Panc1 (cell line): ENCODE measurements at regions not wholly inside any gene's neighbourhood (a gene's known extent, or its start where the extent isn't known, plus 50 kb on each side); places are given as distances from the start of the nearest gene placed in this dataset.

Source experiments
- ATAC-seq: fragments of 200-7000 bp; cut with Tn5 transposase; 2 replicates; pipeline ENCODE4 v1.9.1; 2020; ENCODE audit warnings: mild to moderate bottlenecking, moderate library complexity
- BruUV-seq: library from RNA; stranded (reverse); fragments of 400-500 nt; replicated peaks from 2 replicates; lab custom pipeline; 2021; lab: Mats Ljungman, UMichigan
- CTCF ChIA-PET: fragments of 300-600 bp; sonication (Branson Sonifier 250); formaldehyde crosslinking; loops from one replicate; lab custom pipeline; 2022; ENCODE audit warnings: antibody characterized with exemption; lab: Charles Lee
- POLR2A ChIA-PET: fragments of 300-600 bp; sonication (Branson Sonifier 250); formaldehyde crosslinking; loops from one replicate; lab custom pipeline; 2022; ENCODE audit warnings: antibody characterized with exemption; lab: Charles Lee
- DNase-seq: peaks from one replicate; pipeline ENCODE4 v3.0.0-alpha.2; 2010; ENCODE audit warnings: low read depth, low spot score
- H3K27ac ChIP-seq: 2 replicates; pipeline ENCODE4 v1.5.1; 2011; ENCODE audit warnings: mild to moderate bottlenecking, low read length, inconsistent platforms
- H3K27me3 ChIP-seq: fragments of 200-500 bp; sonication (Bioruptor generic); 2 replicates; pipeline ENCODE4 v1.6.0; 2014; ENCODE audit warnings: low read length, inconsistent platforms; ENCODE audit not compliant: control insufficient read depth, insufficient read depth
- H3K36me3 ChIP-seq: fragments of 200-500 bp; sonication (Bioruptor generic); 2 replicates; pipeline ENCODE4 v1.5.1; 2014; ENCODE audit warnings: inconsistent platforms, mild to moderate bottlenecking, low read length, moderate library complexity; ENCODE audit not compliant: control insufficient read depth, insufficient read depth
- H3K4me1 ChIP-seq: 2 replicates; pipeline ENCODE4 v1.5.1; 2011; ENCODE audit warnings: inconsistent platforms, mild to moderate bottlenecking, low read length, moderate library complexity; ENCODE audit not compliant: control insufficient read depth, insufficient read depth
- H3K4me3 ChIP-seq, 2 experiments: 2 replicates each; pipeline ENCODE4 v1.5.1; 2011 to 2012; ENCODE audit warnings: low read depth in 2 of 2, low read length in 2 of 2, mild to moderate bottlenecking in 2 of 2, inconsistent platforms in 1 of 2, moderate library complexity in 1 of 2
- H3K9me3 ChIP-seq: fragments of 200-500 bp; sonication (Bioruptor generic); 2 replicates; pipeline ENCODE4 v1.5.1; 2014; ENCODE audit warnings: low read depth, mild to moderate bottlenecking, inconsistent platforms, low read length, moderate library complexity; ENCODE audit not compliant: control insufficient read depth, insufficient read depth
- CTCF ChIP-seq: fragments of 450-650 bp; IDR thresholded peaks from 2 replicates; pipeline ENCODE4 v1.5.1; 2017; ENCODE audit warnings: mild to moderate bottlenecking
- POLR2AphosphoS5 ChIP-seq: IDR thresholded peaks from 2 replicates; pipeline ENCODE4 v1.6.1; 2012; ENCODE audit warnings: mild to moderate bottlenecking, low read depth, low read length, moderate library complexity
- REST ChIP-seq, 2 experiments: IDR thresholded peaks; 2 replicates each; pipeline ENCODE4 v1.6.1; 2011 to 2012; ENCODE audit warnings: low read depth in 2 of 2, control low read depth in 1 of 2, low read length in 1 of 2, mild to moderate bottlenecking in 1 of 2, moderate library complexity in 1 of 2; ENCODE audit not compliant: insufficient read depth in 1 of 2
- SIN3A ChIP-seq: IDR thresholded peaks from 2 replicates; pipeline ENCODE4 v1.6.1; 2012; ENCODE audit warnings: low read depth, mild to moderate bottlenecking, low read length, moderate library complexity, borderline replicate concordance; ENCODE audit not compliant: insufficient read depth
- TCF7L2 ChIP-seq: IDR thresholded peaks from 2 replicates; pipeline ENCODE4 v1.6.1; 2011; ENCODE audit warnings: mild to moderate bottlenecking, low read depth, low read length, inconsistent platforms
- in situ Hi-C: cut with HindIII; loops from 2 replicates; pipeline ENCODE4 v1.10.0; 2016; ENCODE audit warnings: low sequenced_read_pairs, low pct_unique_long_range_greater_than_20kb
- intact Hi-C: fragments of 100-400 bp; cut with micrococcal nuclease; formaldehyde crosslinking; loops from one replicate; pipeline ENCODE4 v1.10.0; 2022; ENCODE audit not compliant: unreplicated experiment

- no peaks in the 10 kb centered on the region for H3K36me3 ChIP-seq
- ATAC-seq (no peak), DNase-seq (no peak)
- no TSS peak for BruUV-seq
- CTCF ChIA-PET, result no interaction called here
- no peaks in the 10 kb centered on the region for H3K4me1 ChIP-seq
- in situ Hi-C loops, result no loop called here
- no peaks in the 10 kb centered on the region for H3K27me3 ChIP-seq
- TF ChIP-seq SIN3A, result no peak
- no peak for TF ChIP-seq POLR2AphosphoS5
- no peak for TF ChIP-seq CTCF
- no peak for TF ChIP-seq REST (IDR thresholded peaks at IDR 0.05; ENCODE audit: insufficient read depth in 1 of 2, low read depth in 2 of 2, low read length in 1 of 2)
- TF ChIP-seq TCF7L2, result no peak
- 0 out of 2 replicates have a peak overlapping the region, but pooled peaks have one; percentile 23 for H3K27ac ChIP-seq
- no peak overlapping the region for H3K4me3 ChIP-seq
- intact Hi-C loops, result no loop called here
- POLR2A ChIA-PET, result no interaction called here
- H3K9me3 ChIP-seq, result no peaks in the 10 kb centered on the region
Observed at GRCh38 chr6:105886814-105887544, 199.2 kb upstream of the PRDM1 start.

- CTCF ChIA-PET, result no interaction called here
- TF ChIP-seq TCF7L2, result no peak
- no peak for TF ChIP-seq POLR2AphosphoS5
- no peak for TF ChIP-seq CTCF
- TF ChIP-seq REST (IDR thresholded peaks at IDR 0.05; ENCODE audit: insufficient read depth in 1 of 2, low read depth in 2 of 2, low read length in 1 of 2), result no peak
- TF ChIP-seq SIN3A, result no peak
- ATAC-seq (no peak), DNase-seq (no peak)
- H3K27me3 ChIP-seq, result no peaks in the 10 kb centered on the region; the same call in 1 of the 2 replicates
- intact Hi-C loops (no loop called here), in situ Hi-C loops (no loop called here)
- H3K36me3 ChIP-seq, result no peaks in the 10 kb centered on the region
- no peaks in the 10 kb centered on the region for H3K4me1 ChIP-seq
- no peak overlapping the region; the same call in 1 of the 2 replicates for H3K27ac ChIP-seq
- POLR2A ChIA-PET, result no interaction called here
- H3K4me3 ChIP-seq, result no peak overlapping the region
- H3K9me3 ChIP-seq, result no peaks in the 10 kb centered on the region
- BruUV-seq, result no TSS peak
Observed at GRCh38 chr6:105886066-105886813, 199.9 kb upstream of the PRDM1 start.
